GM19324 (cell line): ENCODE measurements at regions not wholly inside any gene's neighbourhood (a gene's known extent, or its start where the extent isn't known, plus 50 kb on each side); places are given as distances from the start of the nearest gene placed in this dataset.

Source experiments
- ATAC-seq: cut with Tn5 transposase; IDR thresholded peaks from one replicate; pipeline ENCODE4 v1.9.1; 2021; ENCODE audit warnings: mild to moderate bottlenecking, moderate library complexity; ENCODE audit not compliant: unreplicated experiment, low FRiP score

DNA sequence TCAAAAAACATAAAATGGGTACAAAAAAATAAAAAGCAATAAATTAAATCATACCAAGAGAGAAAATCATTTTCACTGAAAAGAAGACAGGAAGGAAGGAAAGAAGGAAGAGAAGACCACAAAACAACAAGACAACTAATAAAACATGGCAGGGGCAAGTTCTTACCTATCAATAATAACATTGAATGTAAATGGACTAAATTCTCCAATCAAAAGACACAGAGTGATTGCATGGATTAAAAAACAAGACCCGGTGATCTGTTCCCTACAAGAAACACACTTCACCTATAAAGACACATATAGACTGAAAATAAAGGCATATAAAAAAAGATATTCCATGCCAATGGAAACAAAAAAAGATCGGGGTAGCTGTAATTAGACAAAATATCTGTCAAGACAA is 82.6 kb upstream of the CERS6 start:
- no peak for ATAC-seq

DNA sequence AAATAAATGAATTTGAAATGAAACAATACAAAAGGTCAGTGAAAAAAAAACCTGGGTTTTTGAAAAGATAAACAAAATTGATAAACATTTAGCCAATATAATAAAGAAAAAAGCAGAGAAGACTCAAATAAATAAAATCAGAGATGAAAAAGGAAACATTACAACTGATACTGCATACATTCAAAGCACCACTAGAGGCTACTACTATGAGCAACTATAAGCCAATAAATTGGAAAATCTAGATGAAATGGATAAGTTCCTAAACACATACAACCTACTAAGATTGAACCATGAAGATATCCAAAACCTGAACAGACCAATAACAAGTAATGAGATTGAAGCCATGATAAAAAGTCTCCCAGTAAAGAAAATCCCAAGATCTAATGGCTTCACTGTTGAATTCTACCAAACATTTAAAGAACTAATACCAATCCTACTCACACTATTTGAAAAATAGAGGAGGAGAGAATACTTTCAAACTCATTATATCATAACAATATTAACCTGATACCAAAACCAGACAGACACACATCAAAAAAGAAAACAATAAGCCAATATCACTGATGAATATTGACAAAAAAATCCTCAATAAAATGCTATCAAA is 80.8 kb upstream of the CERS6 start:
- ATAC-seq = no peak

DNA sequence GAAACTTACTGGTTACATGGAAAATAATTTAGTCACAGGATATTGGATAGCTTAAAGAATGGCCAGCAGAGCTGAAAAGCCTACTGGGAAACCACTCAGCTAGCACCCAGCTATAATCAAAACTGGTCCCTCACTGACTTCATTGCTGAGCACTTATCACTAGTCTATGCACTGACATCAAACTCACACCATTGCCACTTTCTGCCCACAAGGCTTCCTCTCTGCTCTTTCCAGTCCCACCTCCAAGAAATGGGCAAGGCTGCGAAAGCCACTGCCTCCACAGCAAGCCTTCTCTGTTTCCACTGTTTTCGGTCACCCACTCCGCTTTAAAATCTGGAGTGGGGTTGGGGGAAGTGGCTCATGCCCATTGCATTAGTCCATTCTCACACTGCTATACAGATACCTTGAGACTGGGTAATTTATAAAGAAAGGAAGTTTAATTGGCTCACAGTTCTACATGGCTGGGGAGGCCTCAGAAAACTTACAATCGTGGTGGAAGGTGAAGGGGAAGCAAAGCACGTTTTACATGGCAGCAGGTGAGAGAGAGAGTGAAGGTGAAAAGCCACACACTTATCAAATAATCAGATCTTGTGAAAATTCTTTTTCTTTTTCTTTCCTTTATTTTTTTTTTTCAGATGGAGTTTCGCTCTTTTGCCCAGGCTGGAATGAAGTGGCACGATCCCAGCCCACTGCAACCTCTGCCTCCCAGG is 77.0 kb upstream of the CERS6 start:
- ATAC-seq = no peak

DNA sequence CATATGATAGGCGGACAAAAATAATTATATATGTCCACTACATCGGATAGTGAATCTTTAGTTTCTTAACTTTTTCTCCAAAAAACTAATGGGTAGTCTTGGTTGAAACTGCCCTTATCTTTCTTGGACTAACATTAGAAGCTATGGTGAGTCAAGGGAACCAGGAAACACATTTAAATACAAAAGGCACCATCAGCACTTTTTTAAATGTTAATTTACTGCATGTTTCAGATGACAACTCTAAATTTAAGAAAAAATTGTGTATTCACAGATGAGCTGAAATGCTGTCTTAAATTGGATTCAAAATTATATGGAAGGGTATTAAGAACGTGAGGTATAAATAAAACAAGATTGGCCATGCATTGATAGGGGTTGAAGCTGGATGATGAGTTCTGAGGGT is 75.6 kb upstream of the CERS6 start:
- no peak for ATAC-seq

DNA sequence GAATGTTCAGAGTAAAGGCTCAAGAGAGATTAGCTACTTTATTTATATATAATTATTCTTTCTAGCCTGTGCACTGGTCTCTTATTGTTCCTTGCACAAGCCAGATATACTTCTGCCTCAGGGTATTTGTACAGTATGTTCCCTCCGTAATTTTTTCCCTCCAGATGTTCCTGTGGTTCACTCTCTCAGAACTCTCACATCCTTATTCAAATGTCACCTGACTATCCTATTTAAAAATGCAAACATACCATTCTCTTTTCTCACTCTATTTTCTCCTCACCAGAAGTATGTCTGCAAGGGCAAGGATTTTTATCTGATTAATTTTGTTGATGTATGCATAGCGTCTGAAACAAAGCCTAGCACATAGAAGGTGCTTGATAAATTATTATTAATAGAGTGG is 64.0 kb upstream of the CERS6 start:
- ATAC-seq = no peak

DNA sequence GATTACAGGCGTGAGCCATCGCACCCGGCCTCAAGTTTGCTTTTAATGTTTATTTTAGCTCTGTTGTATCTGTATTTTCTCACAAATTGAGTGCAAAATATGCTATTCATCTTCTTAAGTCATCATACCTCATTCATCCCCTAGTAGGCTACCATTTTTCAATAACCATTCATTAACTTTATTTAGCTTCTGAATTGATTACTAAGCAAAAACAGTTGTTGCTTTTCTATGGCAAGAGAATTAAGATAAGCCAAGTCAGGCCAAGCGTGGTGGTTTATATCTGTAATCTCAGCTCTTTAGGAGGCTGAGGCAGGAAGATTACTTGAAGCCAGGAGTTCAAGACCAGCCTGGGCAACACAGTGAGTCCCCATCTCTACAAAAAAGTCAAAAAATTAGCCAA is 63.3 kb upstream of the CERS6 start:
- no peak for ATAC-seq

DNA sequence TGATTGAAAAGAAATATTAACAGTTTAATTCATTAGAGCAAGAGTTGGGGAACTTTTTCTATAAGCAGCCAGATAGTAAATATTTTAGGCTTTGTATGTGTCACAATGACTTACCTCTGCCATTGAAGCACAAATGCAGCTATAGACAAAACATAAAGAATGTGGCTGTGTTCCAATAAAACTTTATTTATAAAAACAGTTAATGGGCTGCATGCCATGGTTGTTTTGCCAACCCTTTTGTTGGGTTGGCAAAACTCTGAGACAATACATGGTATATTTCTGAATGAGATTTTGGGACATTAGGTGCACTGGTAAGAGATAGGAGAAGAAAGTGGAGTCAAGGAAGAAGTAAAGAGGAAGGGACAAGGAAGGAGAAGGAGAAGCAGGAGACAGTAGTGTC is 61.8 kb upstream of the CERS6 start:
- ATAC-seq = no peak

DNA sequence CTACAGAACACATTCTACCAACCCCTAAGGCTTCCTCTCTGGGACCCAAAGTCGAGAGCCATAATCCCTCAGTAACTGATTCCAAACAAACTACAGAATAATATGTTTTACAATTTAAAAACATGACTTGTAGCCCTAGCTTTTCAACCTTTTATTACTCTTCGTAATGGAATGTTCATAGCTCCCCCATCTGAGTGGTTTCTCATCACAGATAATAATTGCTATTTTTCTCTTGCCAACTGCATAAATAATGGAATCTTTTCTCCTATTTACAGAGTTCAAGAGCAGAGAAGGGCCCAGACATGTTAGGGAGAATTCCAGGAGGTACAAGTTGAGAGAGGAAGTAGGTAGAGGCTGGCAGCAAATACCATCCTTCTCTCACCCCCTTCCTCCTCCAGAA is 59.9 kb upstream of the CERS6 start:
- no peak for ATAC-seq

DNA sequence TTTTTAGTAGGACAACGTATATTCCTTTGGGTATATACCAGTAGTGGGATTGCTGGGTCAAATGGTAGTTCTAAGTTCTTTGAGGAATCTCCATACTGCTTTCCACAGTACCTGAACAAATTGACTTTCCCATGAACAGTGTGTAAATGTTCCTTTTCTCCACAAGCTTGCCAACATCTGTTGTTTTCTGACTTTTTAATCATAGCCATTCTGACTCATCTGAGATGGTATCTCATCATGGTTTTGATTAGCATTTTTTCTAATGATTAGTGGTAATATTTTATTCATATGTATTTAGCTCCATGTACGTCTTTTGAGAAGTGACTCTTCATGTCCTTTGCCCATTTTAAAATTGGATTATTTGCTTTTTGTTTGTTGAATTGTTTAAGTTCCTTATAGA is 58.4 kb upstream of the CERS6 start:
- no peak for ATAC-seq

DNA sequence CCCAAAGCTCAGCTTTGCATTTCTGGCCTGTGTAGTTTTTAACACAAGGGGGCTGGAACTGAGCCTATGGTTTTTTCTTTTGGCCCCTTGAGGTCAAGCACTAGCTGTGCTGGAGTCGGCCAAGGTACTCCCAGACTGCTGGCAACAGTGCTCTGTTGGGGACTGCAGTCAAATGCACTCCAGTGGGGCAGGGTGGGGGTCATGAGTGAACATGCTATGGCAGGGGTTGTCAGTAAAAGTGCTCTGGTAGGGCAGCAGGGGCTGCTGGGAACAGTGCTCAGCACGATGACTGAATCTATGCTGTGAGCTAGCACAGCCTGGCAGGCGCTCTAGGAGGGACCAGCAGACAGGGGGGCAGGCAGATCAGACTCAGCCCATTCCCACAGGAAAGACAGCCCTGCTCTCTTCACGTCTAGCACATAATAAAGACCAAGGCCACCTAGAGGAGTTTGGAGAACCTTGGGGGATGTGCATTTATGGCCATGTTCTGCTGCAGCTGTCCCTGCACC is 55.0 kb upstream of the CERS6 start:
- no peak for ATAC-seq

DNA sequence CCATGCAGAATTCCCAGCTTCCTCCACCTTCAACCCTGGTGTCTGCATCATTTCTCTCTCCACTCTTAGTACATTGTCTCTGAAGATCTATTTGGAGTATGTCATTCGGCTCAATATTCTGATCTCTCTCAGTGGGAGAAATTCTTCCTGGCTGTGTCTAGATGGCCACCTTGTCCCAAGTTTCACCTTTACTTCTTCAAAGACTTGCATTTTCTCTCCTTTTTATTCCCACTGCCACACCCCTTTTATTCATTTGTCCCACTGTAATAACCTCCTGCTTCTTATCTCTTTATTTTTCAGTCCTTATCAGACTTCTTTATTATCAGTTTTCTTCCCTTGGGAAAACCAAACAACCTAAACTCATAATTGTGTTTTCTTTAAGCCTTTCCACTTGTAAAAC is 54.3 kb upstream of the CERS6 start:
- no peak for ATAC-seq

DNA sequence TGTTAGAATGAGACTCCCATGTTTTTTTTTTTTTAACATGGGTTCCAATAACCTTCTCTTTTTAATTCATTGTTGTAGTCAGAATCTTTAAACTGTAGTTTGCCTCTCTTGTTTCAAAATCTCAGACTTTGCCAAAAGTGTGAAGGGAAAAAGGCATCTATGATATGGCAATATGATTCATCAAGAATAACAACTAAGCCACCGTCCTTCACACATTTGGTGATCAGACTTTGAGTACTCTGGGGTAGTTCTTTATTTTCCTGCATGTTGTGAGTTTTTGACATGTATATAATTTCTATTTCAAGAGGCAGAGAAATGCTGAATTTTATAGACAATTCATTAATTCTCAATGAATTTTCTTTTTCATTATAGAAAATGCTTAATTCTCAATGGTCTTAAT is 53.5 kb upstream of the CERS6 start:
- no peak for ATAC-seq

DNA sequence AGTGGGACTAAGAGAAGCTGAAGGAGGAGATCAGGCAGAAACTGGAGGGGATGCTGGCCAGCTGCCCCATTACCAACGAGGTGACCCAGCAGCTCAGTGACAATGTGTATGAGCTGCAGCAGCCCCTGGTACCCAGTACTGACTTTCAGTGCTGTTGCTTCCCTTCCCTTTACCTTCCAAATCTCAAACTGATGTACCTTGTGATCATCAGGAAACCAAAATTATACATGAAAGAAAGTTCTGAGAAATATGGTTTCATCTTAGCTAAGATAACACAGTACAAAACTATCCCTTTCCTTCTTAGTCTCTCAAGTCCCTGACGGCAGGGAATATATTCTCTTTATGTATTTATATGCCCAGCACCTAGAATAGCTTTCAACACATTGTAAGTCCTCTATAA is 52.3 kb upstream of the CERS6 start:
- no peak for ATAC-seq

DNA sequence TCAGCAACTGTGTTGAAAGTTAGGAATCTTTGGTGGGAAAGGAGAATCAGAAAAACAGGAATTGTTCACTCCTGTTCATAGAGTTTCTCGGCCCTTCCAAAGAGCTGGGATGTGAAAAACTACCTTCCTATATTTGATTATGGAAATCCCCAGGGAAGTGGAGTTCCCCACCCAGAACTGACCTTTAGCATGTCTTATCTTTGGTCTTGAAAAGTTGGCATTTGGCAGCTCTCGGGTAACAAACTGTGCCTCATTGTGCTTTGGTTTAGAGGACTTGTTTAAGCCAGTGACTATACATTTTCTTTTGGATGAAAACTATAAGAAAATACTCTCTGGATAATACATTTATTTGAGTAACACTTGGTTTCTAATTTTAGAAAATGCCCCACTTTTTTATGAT is 51.3 kb upstream of the CERS6 start:
- ATAC-seq = no peak
